AG04450 (cell line): ENCODE measurements at regions not wholly inside any gene's neighbourhood (a gene's known extent, or its start where the extent isn't known, plus 50 kb on each side); places are given as distances from the start of the nearest gene placed in this dataset.
A peak's percentile ranks its signal among the peaks of the same experiment; 100 is the strongest.

Experiments used
- CTCF ChIA-PET: fragments of 300-600, 350-600 bp; formaldehyde crosslinking; extraction: SDS; loops from one replicate; lab custom pipeline; 2022; ENCODE audit warnings: antibody characterized with exemption, inconsistent platforms; lab: Charles Lee
- POLR2A ChIA-PET: fragments of 350-600 bp; formaldehyde crosslinking; extraction: SDS; loops from one replicate; lab custom pipeline; 2021; ENCODE audit warnings: antibody characterized with exemption, inconsistent platforms; lab: Yijun Ruan, JAX
- DNase-seq: peaks from one replicate; pipeline ENCODE4 v3.0.0-alpha.2; 2011; ENCODE audit warnings: low read depth, low spot score
- H3K27ac ChIP-seq: one replicate; pipeline ENCODE4 v1.5.1; 2012; ENCODE audit warnings: low read depth, low read length, control low read depth
- H3K27me3 ChIP-seq: one replicate; pipeline ENCODE4 v1.6.0; 2012; ENCODE audit warnings: low read length; ENCODE audit not compliant: control insufficient read depth, insufficient read depth
- H3K4me3 ChIP-seq: 2 replicates; pipeline ENCODE4 v1.5.1; 2011; ENCODE audit warnings: mild to moderate bottlenecking, low read depth, low read length, control low read depth
- H3K9me3 ChIP-seq: 2 replicates; pipeline ENCODE4 v1.5.1; 2012; ENCODE audit warnings: low read length; ENCODE audit not compliant: control insufficient read depth, insufficient read depth
- CTCF ChIP-seq: IDR thresholded peaks from 2 replicates; pipeline ENCODE4 v1.5.1; 2011; ENCODE audit warnings: low read depth, low read length, control low read depth, inconsistent platforms

- H3K4me3 ChIP-seq, result no peak overlapping the region
- ChIA-PET POLR2A (no interaction called here), CTCF (no interaction called here)
- no peaks in the 10 kb centered on the region for H3K27me3 ChIP-seq
- TF ChIP-seq CTCF, result no peak
- no peak for DNase-seq
- H3K27ac ChIP-seq, result no peak overlapping the region
- no peaks in the 10 kb centered on the region for H3K9me3 ChIP-seq
Measured at GRCh38 chr16:86773354-86773715, 195.0 kb downstream of the FOXL1 start.

GRCh38 chr16:86774931-86775330 is 196.6 kb downstream of the FOXL1 start:
- no peak for DNase-seq
- H3K9me3 ChIP-seq, result no peaks in the 10 kb centered on the region; the same call in 1 of the 2 replicates
- POLR2A ChIA-PET, result no interaction called here
- TF ChIP-seq CTCF, result no peak
- CTCF ChIA-PET, result interaction anchor here (0.7 kb wide), 1 partner anchor 50 kb away, joined by 5 read pairs; no protein-coding TSS in a partner anchor
- H3K27me3 ChIP-seq, result peaks cover 4% of the 10 kb centered on the region
- H3K4me3 ChIP-seq, result no peak overlapping the region
- H3K27ac ChIP-seq, result no peak overlapping the region

- no peak for TF ChIP-seq CTCF
- POLR2A ChIA-PET, result no interaction called here
- DNase-seq, result no peak
- no peak overlapping the region for H3K27ac ChIP-seq
- no peaks in the 10 kb centered on the region; the same call in 1 of the 2 replicates for H3K9me3 ChIP-seq
- no peak overlapping the region for H3K4me3 ChIP-seq
- CTCF ChIA-PET, result no interaction called here
- H3K27me3 ChIP-seq, result peaks cover 7% of the 10 kb centered on the region
Measured at GRCh38 chr16:86775511-86775921, 197.2 kb downstream of the FOXL1 start.

GRCh38 chr16:86777381-86777946 is 199.1 kb downstream of the FOXL1 start:
- Histone ChIP-seq H3K27ac (no peak overlapping the region), H3K27me3 (peaks cover 9% of the 10 kb centered on the region), H3K4me3 (no peak overlapping the region), H3K9me3 (no peaks in the 10 kb centered on the region; the same call in 1 of the 2 replicates)
- ChIA-PET CTCF (interaction anchor here (0.5 kb wide), 1 partner anchor 213 kb away, joined by 4 read pairs; no protein-coding TSS in a partner anchor), POLR2A (no interaction called here)
- peak; percentile 24 for DNase-seq
- TF ChIP-seq CTCF, result no peak

- Histone ChIP-seq H3K27me3 (peaks cover 9% of the 10 kb centered on the region), H3K9me3 (no peaks in the 10 kb centered on the region; the same call in 1 of the 2 replicates), H3K27ac (no peak overlapping the region), H3K4me3 (no peak overlapping the region)
- ChIA-PET CTCF (interaction anchor here (0.5 kb wide), 1 partner anchor 213 kb away, joined by 4 read pairs; no protein-coding TSS in a partner anchor), POLR2A (no interaction called here)
- no peak for TF ChIP-seq CTCF
- DNase-seq, result no peak
Measured at GRCh38 chr16:86778108-86778745, 199.9 kb downstream of the FOXL1 start.
